ENCODE measurements at regions not wholly inside any gene's neighbourhood (a gene's known extent, or its start where the extent isn't known, plus 50 kb on each side); places are given as distances from the start of the nearest gene placed in this dataset.

- Histone ChIP-seq H3K4me2 (ENCODE audit: low read length) (no peak overlapping the region), H3K27ac (ENCODE audit: low read depth, low read length, poor library complexity, severe bottlenecking) (no peak overlapping the region), H2AFZ (ENCODE audit: low read length) (no peak overlapping the region), H3K36me3 (ENCODE audit: insufficient read depth, low read length) (no peaks in the 10 kb centered on the region), H4K20me1 (ENCODE audit: insufficient read depth, low read length) (no peaks in the 10 kb centered on the region), H3K4me3 (ENCODE audit: low read depth, low read length, poor library complexity, severe bottlenecking) (no peak overlapping the region), H3K4me1 (ENCODE audit: insufficient read depth, low read length, poor library complexity, severe bottlenecking) (no peaks in the 10 kb centered on the region), H3K79me2 (ENCODE audit: insufficient read depth, low read depth, low read length) (no peaks in the 10 kb centered on the region), H3K9me2 (ENCODE audit: insufficient read depth, low read length) (no peaks in the 10 kb centered on the region), H3K9me3 (ENCODE audit: low read length) (no peaks in the 10 kb centered on the region)
- ChIA-PET CTCF (ENCODE audit: unreplicated experiment) (no interaction called here), POLR2A (no interaction called here)
- no peak for TF ChIP-seq EZH2phosphoT487 (IDR thresholded peaks at IDR 0.05; ENCODE audit: borderline replicate concordance, low read depth, low read length)
- TF ChIP-seq, protein P1, sequence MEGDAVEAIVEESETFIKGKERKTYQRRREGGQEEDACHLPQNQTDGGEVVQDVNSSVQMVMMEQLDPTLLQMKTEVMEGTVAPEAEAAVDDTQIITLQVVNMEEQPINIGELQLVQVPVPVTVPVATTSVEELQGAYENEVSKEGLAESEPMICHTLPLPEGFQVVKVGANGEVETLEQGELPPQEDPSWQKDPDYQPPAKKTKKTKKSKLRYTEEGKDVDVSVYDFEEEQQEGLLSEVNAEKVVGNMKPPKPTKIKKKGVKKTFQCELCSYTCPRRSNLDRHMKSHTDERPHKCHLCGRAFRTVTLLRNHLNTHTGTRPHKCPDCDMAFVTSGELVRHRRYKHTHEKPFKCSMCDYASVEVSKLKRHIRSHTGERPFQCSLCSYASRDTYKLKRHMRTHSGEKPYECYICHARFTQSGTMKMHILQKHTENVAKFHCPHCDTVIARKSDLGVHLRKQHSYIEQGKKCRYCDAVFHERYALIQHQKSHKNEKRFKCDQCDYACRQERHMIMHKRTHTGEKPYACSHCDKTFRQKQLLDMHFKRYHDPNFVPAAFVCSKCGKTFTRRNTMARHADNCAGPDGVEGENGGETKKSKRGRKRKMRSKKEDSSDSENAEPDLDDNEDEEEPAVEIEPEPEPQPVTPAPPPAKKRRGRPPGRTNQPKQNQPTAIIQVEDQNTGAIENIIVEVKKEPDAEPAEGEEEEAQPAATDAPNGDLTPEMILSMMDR (conservative IDR thresholded peaks at IDR 0.05; ENCODE audit: low read length) = no peak
- no TSS peak for BruUV-seq (replicated peaks)
- no peak for DNase-seq (ENCODE audit: low spot score)
- intact Hi-C loops (cut with micrococcal nuclease; ENCODE audit: unreplicated experiment) = no loop called here
These were observed 189.9 kb downstream of the BCR start for GRCh38 chr22:23370251-23370650.

DNA sequence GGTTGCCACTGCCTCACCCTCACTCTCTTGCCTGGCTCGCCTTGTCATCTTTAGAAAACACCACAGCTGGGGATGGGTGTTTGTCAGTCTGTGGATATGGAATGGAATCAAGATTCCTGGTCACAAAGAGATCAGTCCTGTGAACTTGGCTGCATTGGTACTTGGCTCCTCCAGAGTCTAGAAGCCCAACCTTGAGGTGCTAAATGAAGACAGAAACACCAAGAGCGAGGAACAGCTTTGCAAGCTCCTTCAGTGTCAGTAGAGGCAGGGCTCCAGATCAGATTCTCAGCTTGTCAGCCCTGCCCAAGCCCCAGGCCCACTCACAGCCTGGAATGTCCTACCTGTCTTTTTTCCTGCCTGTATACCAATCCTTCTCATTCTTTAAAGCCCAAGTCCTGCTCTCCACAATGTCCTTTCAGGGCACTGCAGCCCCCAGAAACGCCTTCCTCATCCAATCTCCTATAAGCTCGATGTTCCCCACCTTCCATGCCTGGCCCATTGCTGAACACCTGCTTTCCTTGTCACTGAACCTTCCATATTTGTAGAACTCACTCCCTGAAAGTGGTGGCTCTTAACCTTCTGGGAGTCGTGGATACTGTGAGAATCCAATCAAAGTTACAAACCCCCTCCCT is 188.9 kb downstream of the BCR start:
- intact Hi-C loops (cut with micrococcal nuclease; ENCODE audit: unreplicated experiment) = no loop called here
- Histone ChIP-seq H3K9me3 (ENCODE audit: low read length) (no peaks in the 10 kb centered on the region), H3K4me3 (ENCODE audit: low read depth, low read length, poor library complexity, severe bottlenecking) (no peak overlapping the region), H3K4me1 (ENCODE audit: insufficient read depth, low read length, poor library complexity, severe bottlenecking) (no peaks in the 10 kb centered on the region), H3K4me2 (ENCODE audit: low read length) (no peak overlapping the region), H3K36me3 (ENCODE audit: insufficient read depth, low read length) (no peaks in the 10 kb centered on the region), H3K9me2 (ENCODE audit: insufficient read depth, low read length) (no peaks in the 10 kb centered on the region), H3K27ac (ENCODE audit: low read depth, low read length, poor library complexity, severe bottlenecking) (no peak overlapping the region), H3K79me2 (ENCODE audit: insufficient read depth, low read depth, low read length) (no peaks in the 10 kb centered on the region), H4K20me1 (ENCODE audit: insufficient read depth, low read length) (no peaks in the 10 kb centered on the region), H2AFZ (ENCODE audit: low read length) (no peak overlapping the region)
- POLR2A ChIA-PET = no interaction called here
- DNase-seq (ENCODE audit: low spot score) = no peak
- TF ChIP-seq, protein P1 (conservative IDR thresholded peaks at IDR 0.05; ENCODE audit: low read length) = no peak
- no peak for TF ChIP-seq EZH2phosphoT487 (IDR thresholded peaks at IDR 0.05; ENCODE audit: borderline replicate concordance, low read depth, low read length)
- no TSS peak for BruUV-seq (replicated peaks)
- CTCF ChIA-PET (ENCODE audit: unreplicated experiment) = no interaction called here

All from OCI-LY7 (cell line).